Stromal cell of bone marrow (primary cell): ENCODE measurements at regions not wholly inside any gene's neighbourhood (a gene's known extent, or its start where the extent isn't known, plus 50 kb on each side); places are given as distances from the start of the nearest gene placed in this dataset.
A peak's percentile ranks its signal among the peaks of the same experiment; 100 is the strongest.
"Not testable (repeated sequence)": the region's sequence is repeated elsewhere in the genome, so short reads cannot be mapped to it uniquely, and the experiment has no call there.

Experiments
- DNase-seq: peaks from one replicate; pipeline ENCODE4 v3.0.0-alpha.2; 2012; ENCODE audit warnings: low read depth

GRCh38 chr2:83261591-83262136 is 1197.4 kb downstream of the SUCLG1 start:
- no peak for DNase-seq

GRCh38 chr2:83253848-83254247 is 1205.2 kb downstream of the SUCLG1 start:
- DNase-seq = no peak

GRCh38 chr2:83251321-83251872 is 1207.7 kb downstream of the SUCLG1 start:
- DNase-seq = no peak

GRCh38 chr2:83245806-83246537 is 1213.1 kb downstream of the SUCLG1 start:
- DNase-seq = not testable (repeated sequence)

- no peak for DNase-seq
Measured at GRCh38 chr2:83240611-83241010, 1218.5 kb downstream of the SUCLG1 start.

- DNase-seq = no peak
Measured at GRCh38 chr2:83238111-83238510, 1221.0 kb downstream of the SUCLG1 start.

- DNase-seq = no peak
Measured at GRCh38 chr2:83234246-83234645, 1224.8 kb downstream of the SUCLG1 start.

- no peak for DNase-seq
Measured at GRCh38 chr2:83233781-83234180, 1225.3 kb downstream of the SUCLG1 start.

GRCh38 chr2:83233326-83233725 is 1225.8 kb downstream of the SUCLG1 start:
- DNase-seq = no peak

GRCh38 chr2:83229443-83229842 is 1229.6 kb downstream of the SUCLG1 start:
- DNase-seq = no peak

- no peak for DNase-seq
Measured at GRCh38 chr2:83224591-83225200, 1234.4 kb downstream of the SUCLG1 start.

GRCh38 chr2:83221258-83221657 is 1237.8 kb downstream of the SUCLG1 start:
- DNase-seq = no peak

GRCh38 chr2:83217854-83218253 is 1241.2 kb downstream of the SUCLG1 start:
- DNase-seq = no peak

GRCh38 chr2:83196225-83196624 is 1262.9 kb downstream of the SUCLG1 start:
- DNase-seq = peak; percentile 18

GRCh38 chr2:83191316-83191715 is 1267.8 kb downstream of the SUCLG1 start:
- no peak for DNase-seq

GRCh38 chr2:83186105-83186760 is 1272.8 kb downstream of the SUCLG1 start:
- no peak for DNase-seq

- not testable (repeated sequence) for DNase-seq
Measured at GRCh38 chr2:83180862-83181530, 1278.1 kb downstream of the SUCLG1 start.

GRCh38 chr2:83176539-83176938 is 1282.5 kb downstream of the SUCLG1 start:
- DNase-seq = no peak

- DNase-seq = peak; percentile 3
Measured at GRCh38 chr2:83172841-83173240, 1286.2 kb downstream of the SUCLG1 start.

- no peak for DNase-seq
Measured at GRCh38 chr2:83168377-83168776, 1290.7 kb downstream of the SUCLG1 start.

- DNase-seq = no peak
Measured at GRCh38 chr2:83162421-83162820, 1296.7 kb downstream of the SUCLG1 start.

GRCh38 chr2:83160571-83160970 is 1298.5 kb downstream of the SUCLG1 start:
- DNase-seq = no peak
